DMS153 treated with DMSO at 0.1 percent for 48 hours (cell line): ENCODE measurements at regions not wholly inside any gene's neighbourhood (a gene's known extent, or its start where the extent isn't known, plus 50 kb on each side); places are given as distances from the start of the nearest gene placed in this dataset.
A peak's percentile ranks its signal among the peaks of the same experiment; 100 is the strongest.

ENCODE experiments used
- DNase-seq: peaks from one replicate; lab custom pipeline; 2025; ENCODE audit not compliant: unreplicated experiment; lab: John Stamatoyannopoulos, UW

GRCh38 chr4:63632858-63633257 is 776.4 kb downstream of the TECRL start:
- DNase-seq, result no peak

DNA sequence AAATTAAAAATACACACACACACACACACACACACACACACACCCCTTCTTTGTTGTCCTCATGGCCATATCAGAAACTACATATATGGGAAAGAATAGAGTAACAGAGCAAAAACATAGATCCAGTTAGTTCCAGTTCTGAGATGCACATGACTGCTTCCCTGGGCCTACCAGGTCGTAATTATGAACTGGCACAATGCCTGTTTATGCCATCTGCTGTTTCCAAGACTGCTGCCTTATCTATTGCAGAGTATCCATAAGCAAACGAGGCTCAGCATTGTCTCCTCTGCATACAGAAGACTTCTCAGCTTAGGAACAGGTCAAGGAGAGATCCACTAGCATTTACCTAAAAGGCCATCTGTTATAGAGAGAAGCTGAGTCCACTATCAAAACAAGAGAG is 789.0 kb downstream of the TECRL start:
- peak; percentile 53 for DNase-seq

- no peak for DNase-seq
Measured at GRCh38 chr4:63619771-63620170, 789.5 kb downstream of the TECRL start.

- no peak for DNase-seq
Measured at GRCh38 chr4:63618883-63619718, 790.1 kb downstream of the TECRL start.

DNA sequence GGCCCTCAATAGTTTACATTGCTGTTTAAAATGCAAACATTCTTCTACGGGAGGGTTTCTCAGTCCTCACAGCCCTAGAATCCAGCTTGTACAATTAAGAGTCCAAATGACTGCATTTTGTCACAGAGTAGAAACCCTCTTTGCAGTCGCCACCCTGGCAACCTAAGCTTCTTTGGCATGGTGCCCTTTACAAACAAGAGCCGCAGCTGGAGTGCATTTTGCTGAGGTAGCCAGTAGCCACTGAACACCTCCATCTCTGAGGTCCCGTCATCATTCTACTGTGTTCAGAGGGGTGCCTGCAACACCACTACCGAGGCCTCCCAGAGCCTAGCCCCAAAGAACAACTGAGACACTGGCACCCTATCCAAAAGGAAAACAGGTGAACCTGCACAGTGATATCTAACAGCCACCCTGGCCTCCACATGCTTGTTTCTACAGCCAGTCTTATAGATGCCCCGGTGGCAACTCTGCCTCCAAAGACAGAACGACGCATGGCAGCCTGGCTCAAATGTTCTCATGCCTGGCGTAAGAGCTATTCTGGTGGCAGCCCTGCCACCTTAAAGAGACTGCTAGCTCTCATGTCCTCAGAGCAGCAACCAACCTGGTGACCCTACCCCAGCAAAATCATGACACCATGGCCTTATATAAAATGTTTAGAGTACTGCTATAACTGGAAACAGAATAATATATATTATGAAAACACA is 801.9 kb downstream of the TECRL start:
- DNase-seq, result peak; percentile 40

GRCh38 chr4:63589796-63590195 is 819.5 kb downstream of the TECRL start:
- no peak for DNase-seq

- no peak for DNase-seq
Measured at GRCh38 chr4:63583561-63583960, 825.7 kb downstream of the TECRL start.

DNA sequence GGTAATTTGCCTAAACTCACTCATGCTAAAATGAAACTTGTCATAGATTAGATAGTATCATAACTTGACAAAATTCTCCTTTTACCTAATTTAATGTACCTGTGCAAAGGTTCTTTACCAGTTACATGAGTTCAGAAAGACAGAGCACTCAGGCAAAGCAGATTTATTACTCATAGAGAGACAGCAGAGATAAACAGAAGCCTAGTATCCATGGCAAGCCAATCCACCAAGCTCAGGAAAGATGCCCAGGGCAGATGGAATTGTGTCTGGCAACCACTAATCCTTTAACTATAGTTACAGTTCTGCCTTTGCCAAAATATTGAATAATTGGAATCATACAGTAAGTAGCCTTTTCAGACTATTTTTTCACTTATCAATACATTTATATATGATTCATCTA is 826.2 kb downstream of the TECRL start:
- no peak for DNase-seq

GRCh38 chr4:63580796-63581475 is 828.3 kb downstream of the TECRL start:
- no peak for DNase-seq

- no peak for DNase-seq
Measured at GRCh38 chr4:63578383-63578782, 830.9 kb downstream of the TECRL start.

GRCh38 chr4:63566658-63567057 is 842.6 kb downstream of the TECRL start:
- DNase-seq, result no peak

DNA sequence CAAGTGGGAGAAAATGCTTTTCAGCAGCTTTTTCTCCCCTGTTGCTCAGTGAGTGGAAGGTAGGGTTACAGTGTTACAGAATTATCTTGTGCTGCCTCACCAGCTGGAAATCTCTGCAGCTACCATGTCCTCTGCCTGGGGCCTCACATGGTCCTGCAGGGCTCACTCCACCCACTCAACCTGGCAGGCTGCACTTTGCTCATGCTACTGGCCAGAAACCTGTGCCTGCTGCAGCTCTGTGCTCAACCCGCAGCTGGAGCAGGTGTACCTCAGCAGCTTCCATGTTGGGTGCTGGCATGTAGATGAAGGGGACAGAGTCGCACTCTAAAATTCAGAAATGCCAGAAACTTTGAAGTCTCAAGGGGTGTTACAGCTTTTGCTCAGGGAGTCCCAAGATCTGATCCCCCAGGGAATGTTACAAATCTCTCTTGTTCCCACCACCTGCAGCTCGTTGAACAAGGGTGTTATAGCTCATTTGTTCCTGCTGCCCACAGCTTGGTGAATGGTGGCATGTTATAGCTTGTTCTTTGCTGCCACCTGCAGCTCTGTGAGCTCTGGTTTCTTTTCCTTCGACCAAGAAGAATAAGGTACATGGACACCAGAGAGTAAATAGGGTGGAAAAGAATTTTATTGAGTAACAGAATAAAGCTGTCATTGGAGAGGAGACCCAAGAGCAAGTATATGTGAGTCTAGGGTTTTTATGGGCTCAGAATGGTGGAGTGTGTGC is 845.8 kb downstream of the TECRL start:
- DNase-seq, result peak; percentile 15

GRCh38 chr4:63558709-63559108 is 850.5 kb downstream of the TECRL start:
- no peak for DNase-seq

DNA sequence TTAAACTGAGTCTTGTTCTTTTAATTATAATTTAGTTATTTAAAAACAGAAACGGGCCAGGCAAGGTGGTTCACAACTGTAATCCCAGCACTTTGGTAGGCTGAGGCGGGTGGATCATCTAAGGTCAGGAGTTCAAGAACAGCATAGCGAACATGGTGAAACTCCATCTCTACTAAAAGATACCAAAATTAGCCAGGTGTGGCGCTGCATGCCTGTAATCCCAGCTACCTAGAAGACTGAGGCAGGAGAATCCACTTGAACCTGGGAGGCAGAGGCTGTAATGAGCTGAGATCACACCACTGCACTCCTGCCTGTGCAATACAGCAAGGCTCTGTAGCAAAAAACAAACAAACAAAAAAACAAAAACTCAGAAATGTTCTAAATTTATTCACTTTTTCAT is 852.9 kb downstream of the TECRL start:
- DNase-seq, result no peak

DNA sequence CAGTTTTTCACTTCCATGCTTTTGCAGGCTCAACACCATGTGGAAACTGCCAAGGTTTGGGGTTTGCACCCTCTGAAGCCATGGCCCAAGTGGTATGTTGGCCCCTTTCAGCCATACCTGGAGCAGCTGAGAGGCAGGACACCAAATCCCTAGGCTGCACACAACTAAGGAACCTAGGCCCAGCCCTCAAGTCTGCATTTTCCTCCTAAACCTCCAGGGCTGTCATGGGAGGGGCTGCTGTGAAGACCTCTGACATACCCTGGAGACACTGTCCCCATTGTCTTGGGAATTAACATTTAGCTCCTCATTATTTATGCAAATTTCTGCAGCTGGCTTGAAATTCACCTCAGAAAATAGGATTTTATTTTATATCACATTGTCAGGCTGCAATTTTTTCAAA is 856.1 kb downstream of the TECRL start:
- no peak for DNase-seq

GRCh38 chr4:63541828-63542227 is 867.4 kb downstream of the TECRL start:
- DNase-seq, result no peak

DNA sequence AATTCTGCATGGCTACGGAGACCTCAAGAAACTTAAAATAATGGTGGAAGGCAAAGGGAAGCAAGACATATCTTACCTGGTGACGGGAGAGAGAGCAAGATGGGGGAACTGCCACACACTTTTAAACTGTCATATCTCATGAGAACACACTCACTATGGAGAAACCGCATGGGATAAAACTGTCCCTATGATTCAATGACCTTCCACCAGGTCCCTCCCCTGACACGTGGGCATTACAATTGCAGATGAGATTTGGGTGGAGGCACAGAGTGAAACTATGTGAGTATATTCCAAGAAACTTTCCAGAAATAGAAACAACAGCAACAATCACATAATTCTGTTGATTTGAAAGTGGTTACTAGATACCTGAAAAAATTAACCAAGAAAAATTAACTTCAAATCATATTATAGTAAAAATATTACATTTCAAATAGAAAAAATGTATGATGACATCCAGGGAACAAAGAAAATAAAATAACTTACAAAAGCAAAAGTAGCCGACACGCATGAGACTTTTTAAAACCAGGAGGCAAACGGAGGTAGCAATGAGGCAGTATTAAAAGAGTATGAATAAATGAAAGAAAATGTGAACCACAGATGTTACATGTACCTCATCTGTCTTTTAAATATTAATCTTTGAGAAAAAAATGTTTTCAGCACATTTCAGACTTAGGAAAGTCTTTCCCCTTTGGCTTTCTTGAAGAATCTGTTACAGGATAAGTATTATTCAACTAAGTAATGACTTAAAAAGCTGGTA is 879.5 kb downstream of the TECRL start:
- no peak for DNase-seq

DNA sequence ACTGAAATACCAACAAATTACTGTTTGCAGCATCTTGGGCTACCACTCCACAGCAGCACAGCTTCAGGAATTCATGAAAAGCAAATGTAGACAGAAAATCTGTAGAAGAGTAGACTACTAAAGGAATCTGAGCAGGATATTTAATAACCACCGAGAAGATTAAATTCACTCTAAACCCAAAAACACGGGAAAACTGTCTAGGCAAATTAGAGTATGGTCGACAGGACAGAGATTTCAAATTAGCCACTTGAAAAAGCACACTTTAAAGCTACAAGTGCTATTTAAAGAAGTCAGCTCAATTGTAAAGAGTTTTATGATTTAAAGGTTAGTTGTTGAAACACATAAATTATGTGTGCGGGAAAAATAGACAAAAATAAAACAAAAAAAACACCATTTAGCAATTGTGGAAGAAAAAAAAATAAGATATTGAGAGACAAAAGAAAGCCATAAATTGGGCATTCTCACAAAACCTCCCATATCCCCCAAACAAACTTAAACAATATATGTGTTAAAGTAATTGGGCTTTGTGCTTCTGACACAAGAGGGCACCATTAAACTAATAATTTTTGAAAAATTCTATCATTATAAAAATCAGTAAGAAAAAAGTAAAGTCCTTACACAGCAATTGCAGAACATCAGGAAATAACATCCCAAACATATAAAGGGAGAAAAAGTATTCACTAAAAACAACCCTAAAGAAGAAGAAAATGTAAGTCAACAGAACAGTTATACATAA is 880.8 kb downstream of the TECRL start:
- no peak for DNase-seq

DNA sequence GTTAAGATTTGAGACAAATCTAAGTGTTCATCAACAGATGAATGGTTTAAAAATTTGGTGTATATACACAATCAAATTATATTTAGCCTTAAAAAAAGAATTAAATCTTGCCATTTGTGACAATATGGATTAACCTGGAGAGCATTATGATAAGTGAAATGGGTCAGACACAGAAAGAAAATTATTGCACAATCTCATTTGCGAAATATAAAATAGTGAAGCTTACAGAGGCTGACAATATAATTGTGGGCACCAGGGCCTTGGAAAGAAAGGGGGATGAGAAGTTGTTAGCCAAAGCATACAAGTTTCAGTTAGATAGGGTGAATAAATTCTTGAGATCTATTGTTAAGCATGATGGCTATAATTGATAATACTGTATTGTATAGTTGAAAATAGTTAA is 883.0 kb downstream of the TECRL start:
- no peak for DNase-seq

DNA sequence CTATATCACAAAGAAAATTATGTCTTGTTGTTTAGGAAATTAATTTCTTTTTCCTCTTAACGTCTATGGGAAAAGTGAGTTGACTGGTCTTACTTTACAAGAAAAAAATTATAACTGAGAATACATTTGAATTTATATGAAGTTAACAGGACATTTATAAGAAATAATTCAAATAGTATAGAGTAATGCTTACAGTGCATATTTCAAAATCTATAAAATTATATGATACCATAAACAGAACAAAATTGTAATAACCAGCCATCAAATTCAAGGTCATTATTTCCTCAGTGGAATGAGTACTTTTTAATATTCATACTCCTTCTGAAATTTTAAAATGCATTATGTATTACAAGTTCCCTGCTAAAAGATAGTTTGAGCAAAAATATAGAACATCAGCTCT is 884.5 kb downstream of the TECRL start:
- no peak for DNase-seq
